DOHH2 (cell line): ENCODE measurements at regions not wholly inside any gene's neighbourhood (a gene's known extent, or its start where the extent isn't known, plus 50 kb on each side); places are given as distances from the start of the nearest gene placed in this dataset.

Experiments
- EZH2phosphoT487 ChIP-seq: fragments of 200-600 bp; sonication (generic); IDR thresholded peaks from 2 replicates; pipeline ENCODE4 v1.6.1; 2017; ENCODE audit warnings: borderline replicate concordance, mild to moderate bottlenecking, antibody characterized with exemption, low read length, moderate library complexity, mixed read lengths
- TF ChIP-seq, protein P1 (sequence below): fragments of 200-600 bp; sonication (generic); IDR thresholded peaks from one replicate; pipeline ENCODE4 v1.5.1; 2014; ENCODE audit warnings: antibody characterized with exemption, mild to moderate bottlenecking, low read depth, low read length; ENCODE audit not compliant: poor library complexity, severe bottlenecking

DNA sequence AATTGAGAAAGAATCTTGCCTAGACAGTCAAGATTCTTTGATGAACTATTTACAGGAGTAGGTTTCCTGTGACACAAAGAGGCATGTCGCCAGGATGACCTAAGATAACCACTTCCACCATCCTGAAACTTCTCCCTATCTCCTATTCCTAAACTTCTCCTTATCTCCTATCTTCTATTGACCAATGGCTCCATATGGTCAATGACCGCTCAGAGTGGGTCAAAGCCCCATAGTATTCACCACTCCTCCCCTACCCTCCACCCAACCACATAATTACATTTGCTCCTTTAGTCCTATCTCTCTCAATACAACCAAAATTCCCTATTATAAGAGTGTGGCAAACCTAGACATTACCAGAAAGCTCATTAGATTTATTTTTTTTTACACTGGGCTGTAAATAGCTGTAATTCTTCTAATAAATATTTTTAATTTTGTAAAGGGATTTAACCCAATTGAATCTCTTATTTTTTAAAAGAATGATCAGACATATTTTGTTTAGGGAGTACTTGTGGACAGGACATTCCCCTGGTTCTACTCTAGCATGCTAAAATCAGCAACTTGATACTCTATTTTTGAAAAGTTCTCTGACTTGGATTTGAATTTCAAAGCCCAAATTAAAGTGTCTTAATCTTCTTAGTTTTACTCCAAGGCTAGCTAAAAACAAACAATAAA is 416.0 kb upstream of the CCNH start:
- TF ChIP-seq, protein P1, sequence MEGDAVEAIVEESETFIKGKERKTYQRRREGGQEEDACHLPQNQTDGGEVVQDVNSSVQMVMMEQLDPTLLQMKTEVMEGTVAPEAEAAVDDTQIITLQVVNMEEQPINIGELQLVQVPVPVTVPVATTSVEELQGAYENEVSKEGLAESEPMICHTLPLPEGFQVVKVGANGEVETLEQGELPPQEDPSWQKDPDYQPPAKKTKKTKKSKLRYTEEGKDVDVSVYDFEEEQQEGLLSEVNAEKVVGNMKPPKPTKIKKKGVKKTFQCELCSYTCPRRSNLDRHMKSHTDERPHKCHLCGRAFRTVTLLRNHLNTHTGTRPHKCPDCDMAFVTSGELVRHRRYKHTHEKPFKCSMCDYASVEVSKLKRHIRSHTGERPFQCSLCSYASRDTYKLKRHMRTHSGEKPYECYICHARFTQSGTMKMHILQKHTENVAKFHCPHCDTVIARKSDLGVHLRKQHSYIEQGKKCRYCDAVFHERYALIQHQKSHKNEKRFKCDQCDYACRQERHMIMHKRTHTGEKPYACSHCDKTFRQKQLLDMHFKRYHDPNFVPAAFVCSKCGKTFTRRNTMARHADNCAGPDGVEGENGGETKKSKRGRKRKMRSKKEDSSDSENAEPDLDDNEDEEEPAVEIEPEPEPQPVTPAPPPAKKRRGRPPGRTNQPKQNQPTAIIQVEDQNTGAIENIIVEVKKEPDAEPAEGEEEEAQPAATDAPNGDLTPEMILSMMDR, result no peak
- TF ChIP-seq EZH2phosphoT487, result no peak
